Ammon's horn (tissue), 1 donor: ENCODE measurements at regions not wholly inside any gene's neighbourhood (a gene's known extent, or its start where the extent isn't known, plus 50 kb on each side); places are given as distances from the start of the nearest gene placed in this dataset.

Experiments
- DNase-seq: peaks from one replicate; pipeline ENCODE4 v3.0.0-alpha.2; 2016; ENCODE audit warnings: low spot score

- no peak for DNase-seq
Measured at GRCh38 chr2:118186858-118187254, 98.6 kb downstream of the INSIG2 start.

GRCh38 chr2:118186110-118186857 lies 98.0 kb downstream of the INSIG2 start:
- DNase-seq = peak; percentile 94

DNA sequence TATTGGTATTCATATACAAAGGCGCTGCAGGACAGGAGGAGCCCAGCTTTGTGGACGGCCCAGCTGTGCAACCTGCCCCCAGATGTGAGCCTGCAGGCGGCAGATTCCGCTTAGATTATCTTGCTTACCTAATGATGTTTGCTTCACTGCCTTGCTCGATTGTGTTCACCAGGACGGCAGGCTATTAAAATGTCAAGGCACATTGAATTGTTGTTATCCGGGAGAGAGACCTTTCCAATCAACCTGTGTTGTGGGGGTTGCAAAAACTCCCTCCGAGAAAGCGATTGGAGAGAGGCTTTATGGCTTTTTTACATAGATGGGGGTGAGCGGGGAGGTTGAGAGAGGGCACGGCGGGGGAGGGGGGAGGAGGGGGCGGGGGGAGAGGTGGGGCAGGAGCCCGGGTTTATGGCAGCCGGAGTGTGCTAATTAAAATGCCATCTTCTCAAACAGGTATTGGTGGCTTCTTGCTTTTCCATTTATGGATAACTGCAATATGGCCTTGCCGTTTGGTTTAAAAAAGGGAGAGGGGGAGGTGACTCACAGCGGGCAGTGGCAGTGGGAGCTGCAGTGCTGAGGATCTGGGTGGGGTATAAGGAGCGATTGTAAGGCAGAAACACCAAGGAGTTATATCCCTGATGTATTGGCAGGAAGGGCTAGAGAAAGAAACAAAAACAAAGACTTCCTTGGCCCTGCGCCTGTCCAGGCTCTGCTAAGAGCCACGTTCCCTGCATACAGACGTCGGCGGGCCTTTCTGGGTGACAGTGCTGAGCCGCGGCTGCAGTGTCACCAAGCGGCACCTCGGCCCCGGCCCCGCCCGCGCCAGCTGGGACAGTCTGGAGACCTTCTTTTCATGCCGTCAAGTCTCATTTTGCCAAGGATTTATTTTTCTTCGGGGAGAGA lies 97.2 kb downstream of the INSIG2 start:
- DNase-seq = peak; percentile 64

DNA sequence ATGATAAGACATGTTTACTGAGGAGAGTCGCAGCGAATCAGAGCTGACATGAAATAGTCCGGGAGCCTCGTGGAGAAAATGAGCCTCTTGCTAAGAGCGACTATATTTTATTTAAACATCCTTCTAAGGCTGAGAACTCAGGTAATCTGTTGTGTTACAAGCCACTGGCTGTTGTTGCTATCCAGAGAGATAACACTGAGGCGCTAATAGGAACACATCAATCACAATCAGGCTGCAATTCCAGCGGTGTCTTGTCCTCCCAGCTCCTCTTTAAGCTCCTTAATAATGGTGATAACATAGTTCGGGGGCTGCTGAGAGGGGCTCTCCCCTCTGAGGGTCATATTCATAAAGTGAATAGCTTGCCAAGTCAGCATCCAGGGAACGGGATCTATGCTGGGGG lies 95.1 kb downstream of the INSIG2 start:
- no peak for DNase-seq

GRCh38 chr2:118179445-118179844 lies 91.2 kb downstream of the INSIG2 start:
- no peak for DNase-seq

DNA sequence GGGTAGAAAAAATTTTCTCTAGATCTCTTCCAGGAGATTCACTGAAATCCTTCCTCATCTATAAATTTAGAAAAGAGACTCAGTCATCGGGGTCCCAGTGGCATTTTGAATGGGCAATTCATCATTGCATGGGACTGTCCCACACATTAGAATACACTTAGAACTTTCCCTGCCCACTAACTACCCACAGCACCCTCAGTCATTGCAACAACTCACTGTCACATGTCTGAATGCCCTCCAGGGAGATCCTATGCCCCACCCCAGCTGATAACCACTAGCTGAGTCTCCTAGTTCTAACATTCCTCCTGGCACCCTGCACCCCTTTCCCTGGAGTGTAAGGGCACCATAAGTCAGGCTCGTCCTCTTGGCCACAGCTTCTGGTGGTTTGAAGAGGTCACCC lies 89.6 kb downstream of the INSIG2 start:
- DNase-seq = no peak

DNA sequence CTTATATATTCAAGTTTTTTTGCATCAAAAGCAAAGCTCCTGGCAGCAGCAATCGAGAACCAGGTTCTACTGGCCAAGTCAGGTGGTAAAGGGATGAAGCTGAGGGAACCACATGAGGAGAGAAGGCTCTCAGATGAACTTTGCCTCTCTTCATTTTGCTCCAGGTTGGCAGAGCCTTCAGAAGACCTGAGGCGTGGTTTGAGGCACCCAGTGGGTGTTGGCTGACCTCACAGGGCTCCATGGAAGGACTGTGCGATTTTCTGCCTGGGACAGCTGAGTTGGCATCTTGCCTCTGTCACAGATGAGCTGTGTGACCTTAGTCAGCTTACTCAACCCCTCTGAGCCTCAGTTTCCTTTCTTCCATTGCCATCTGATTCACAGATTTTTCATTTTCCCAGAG lies 89.0 kb downstream of the INSIG2 start:
- no peak for DNase-seq

GRCh38 chr2:118176601-118177000 lies 88.3 kb downstream of the INSIG2 start:
- DNase-seq = no peak

- DNase-seq = no peak
Measured at GRCh38 chr2:118171546-118171945, 83.3 kb downstream of the INSIG2 start.

- no peak for DNase-seq
Measured at GRCh38 chr2:118169359-118170005, 81.2 kb downstream of the INSIG2 start.

GRCh38 chr2:118168615-118169014 lies 80.3 kb downstream of the INSIG2 start:
- DNase-seq = no peak

DNA sequence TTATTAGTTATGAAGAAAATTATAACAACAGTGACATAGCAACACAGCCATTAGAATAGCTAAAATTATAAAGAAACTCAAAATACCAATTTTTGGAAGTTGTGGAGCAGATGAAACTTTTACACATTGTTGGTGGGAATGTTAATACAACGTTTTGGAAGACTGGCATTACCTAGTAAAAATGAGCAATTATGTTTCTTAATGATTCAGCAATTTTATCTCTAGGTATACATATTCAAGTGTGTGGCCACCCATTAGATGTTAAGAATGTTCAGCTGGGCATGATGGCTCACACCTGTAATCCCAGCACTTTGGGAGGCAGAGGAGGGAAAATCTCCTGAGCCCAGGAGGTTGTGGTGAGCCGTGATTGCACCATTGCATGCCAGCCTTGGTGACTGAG lies 78.8 kb downstream of the INSIG2 start:
- DNase-seq = no peak

DNA sequence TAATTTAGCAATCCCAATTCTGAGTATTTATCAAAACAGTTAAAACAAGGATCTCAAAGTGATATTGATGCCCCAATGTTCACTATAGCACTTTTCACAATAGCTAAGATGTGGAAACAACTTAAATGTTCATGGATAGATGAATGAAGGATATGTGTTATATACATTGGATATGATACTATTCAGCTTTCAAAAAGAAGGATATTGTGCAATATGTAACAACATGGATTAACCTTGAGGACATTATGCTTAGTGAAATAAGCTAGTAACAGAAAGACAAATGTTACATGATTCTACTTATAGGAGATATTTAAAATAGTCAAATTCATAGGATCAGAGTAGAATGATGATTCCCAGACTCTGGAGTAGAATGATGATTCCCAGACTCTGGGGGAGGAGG lies 78.0 kb downstream of the INSIG2 start:
- no peak for DNase-seq

- DNase-seq = no peak
Measured at GRCh38 chr2:118165595-118165994, 77.3 kb downstream of the INSIG2 start.
